Epithelial cell of prostate (primary cell): ENCODE measurements at regions not wholly inside any gene's neighbourhood (a gene's known extent, or its start where the extent isn't known, plus 50 kb on each side); places are given as distances from the start of the nearest gene placed in this dataset.

Experiments used
- DNase-seq: peaks from one replicate; pipeline ENCODE4 v3.0.0-alpha.2; 2011; ENCODE audit warnings: low read depth, low spot score
- H3K27ac ChIP-seq: fragments of 450-650 bp; 2 replicates; pipeline ENCODE4 v1.5.1; 2017; ENCODE audit warnings: mild to moderate bottlenecking

DNA sequence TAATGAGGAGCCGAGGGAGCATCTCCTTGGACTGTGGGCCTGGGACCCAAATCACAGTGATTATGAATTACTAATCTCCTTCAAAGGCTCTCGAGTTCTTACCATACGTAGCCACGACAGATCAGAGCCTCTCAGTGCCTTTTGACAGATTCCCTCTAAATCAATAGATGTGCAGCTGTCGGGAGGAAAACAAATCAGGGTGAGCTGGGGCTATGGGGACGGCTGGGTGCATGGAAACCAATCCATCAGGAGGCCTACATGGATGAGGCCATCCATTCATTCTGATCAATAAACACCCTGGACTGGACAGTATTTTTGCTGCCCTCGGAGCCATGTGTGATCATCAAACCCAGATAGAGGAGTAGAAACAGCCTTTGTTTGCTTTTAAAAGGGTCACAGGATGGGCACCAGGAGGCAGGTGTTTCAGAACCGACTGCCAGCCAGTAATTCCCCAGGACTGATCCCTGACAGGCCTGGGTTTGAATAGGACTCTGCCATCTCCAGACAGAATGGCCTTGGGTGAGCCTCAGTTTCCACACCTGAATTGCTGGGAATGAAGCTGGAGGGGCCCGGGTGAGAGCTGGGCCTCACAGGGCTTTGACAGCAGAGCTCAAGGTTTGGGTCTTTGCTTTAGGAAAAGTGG lies 532.8 kb downstream of the MATN1 start:
- DNase-seq, result no peak

DNA sequence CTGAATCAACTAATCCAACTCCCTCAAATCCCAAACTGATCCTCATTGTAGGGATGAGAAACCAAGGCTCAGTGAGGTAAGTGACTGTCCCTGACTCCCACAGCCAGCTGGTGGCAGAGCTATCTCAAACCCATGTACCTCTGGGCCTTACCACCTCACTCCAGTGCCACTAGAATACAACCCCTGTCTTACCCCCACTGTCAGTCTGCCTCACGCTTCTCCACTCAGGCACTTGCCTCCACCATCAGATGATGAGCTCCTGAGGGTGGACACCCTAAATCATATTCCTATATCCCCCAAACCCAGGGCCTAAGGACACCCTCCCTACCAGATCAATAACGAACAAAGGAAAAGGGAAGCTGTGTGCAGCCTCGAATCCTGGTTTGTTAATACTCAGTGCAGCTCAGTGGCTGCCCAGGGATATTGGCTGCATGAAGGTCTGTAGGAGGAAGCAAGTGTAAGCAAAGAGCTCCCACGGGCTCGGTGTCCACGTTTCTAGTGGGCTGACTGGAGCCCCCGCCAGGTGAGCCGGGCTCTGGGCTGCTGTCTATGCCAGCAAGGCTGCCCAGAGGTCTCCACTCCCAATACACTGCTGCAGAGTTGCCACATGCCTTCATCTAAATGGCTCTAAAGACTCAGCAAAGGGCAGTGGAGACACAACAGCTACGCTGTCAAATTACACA lies 533.4 kb downstream of the MATN1 start:
- no peak overlapping the region for H3K27ac ChIP-seq
- DNase-seq, result no peak

More for the DNA sequence above, 532.8 kb downstream of the MATN1 start:
- H3K27ac ChIP-seq, result no peak overlapping the region

GRCh38 chr1:30188999-30189398 lies 534.4 kb downstream of the MATN1 start:
- DNase-seq, result no peak
- no peak overlapping the region for H3K27ac ChIP-seq

DNA sequence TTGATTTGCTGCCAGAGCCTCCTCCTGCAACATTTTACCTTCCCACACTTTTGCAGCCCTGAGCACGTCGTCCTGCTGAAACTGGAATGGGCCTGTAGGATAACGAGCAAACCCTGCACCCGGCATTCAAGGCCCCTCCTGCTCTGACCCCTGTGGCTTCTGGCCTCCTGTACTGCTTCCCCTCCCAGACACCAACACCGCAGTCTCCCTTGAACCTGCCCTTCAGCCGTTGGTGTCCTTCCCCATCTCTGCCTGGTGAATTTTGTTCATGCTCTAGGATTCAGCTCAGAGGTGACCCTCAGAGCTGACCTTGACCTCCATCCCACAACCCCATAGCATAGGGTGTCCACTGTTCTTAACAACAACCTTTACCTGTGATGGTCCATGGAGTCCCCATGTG lies 535.1 kb downstream of the MATN1 start:
- no peak overlapping the region for H3K27ac ChIP-seq
- DNase-seq, result no peak

GRCh38 chr1:30187413-30188023 lies 535.9 kb downstream of the MATN1 start:
- DNase-seq, result no peak
- H3K27ac ChIP-seq, result no peak overlapping the region

- no peak overlapping the region for H3K27ac ChIP-seq
- DNase-seq, result no peak
These were observed 536.8 kb downstream of the MATN1 start for GRCh38 chr1:30186586-30186985.

GRCh38 chr1:30185809-30186208 lies 537.6 kb downstream of the MATN1 start:
- no peak for DNase-seq

GRCh38 chr1:30185313-30185712 lies 538.1 kb downstream of the MATN1 start:
- no peak for DNase-seq
- H3K27ac ChIP-seq, result no peak overlapping the region

More at GRCh38 chr1:30185809-30186208, 537.6 kb downstream of the MATN1 start:
- H3K27ac ChIP-seq, result no peak overlapping the region

DNA sequence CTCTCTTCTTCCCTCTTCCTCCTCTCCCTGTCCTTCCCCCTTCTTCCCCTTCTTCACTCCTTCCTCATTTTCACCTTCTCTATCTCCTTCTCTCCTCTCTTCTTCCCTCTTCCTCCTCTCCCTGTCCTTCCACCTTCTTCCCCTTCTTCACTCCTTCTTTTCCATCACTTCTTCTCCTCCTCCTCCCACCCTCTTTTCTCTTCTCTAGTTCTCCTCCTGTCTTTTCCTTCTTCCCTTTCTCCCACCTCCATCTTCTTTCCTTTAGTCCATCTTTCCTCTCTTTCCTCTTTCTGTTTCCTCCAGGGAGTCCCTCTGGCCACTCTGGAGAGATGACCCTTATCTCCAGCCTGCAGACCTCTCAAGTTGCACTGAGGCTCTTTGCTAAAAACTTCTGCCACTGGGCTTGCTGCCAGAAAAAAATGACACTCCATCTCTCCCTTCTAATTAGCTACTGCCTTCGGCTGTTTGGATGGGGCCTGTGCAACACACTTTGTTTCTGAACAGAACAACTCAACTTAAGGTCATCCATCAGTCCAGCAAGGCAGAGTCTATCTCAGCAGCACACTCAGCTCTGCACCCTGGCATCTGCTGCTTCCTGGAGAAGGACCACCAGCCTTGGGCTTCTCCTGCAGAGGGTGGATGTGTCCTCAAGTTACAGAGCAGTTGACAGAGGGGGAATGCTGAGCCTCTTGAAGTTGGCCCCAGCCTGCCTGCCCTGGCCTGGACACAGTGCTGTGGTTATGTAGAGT lies 538.8 kb downstream of the MATN1 start:
- DNase-seq, result no peak
- H3K27ac ChIP-seq, result no peak overlapping the region

DNA sequence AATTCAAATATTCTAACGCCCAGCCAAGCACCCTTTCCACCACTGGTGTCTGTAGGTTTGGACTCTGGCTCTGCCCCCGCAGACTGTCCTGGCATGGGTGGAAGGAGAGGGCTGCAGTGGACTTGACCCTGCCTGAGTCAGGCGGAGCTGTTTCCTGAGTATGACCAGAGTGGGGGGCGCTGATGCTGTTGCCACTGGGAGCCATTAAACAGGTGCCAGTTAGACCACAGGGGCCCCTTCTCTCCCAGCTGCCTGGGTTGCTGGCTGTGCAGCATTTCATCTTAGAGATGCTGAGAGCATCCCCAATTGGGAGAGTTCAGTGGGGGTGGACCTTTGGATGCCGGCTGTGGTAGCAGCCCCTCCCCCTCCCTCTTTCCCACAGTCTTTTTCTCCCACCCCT lies 539.5 kb downstream of the MATN1 start:
- H3K27ac ChIP-seq, result no peak overlapping the region
- no peak for DNase-seq

DNA sequence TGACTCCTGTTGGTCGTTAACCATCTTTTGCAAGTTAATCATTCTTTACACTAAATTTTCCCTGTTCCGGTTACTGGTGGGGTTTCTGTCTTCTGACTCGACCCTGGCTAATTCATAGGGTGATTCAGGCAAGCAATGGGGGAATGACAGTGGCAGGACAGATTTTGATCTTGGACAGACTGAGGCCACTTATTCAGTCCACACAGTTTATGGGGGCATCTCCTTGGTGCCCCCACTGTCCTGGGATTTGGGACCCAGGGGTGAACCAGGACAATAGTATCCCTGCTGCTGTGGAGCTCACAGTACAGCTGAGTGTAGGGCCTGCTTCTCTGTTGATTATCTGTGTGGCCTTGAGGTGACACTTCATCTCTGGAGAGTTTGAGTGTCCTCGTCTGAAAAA lies 540.4 kb downstream of the MATN1 start:
- H3K27ac ChIP-seq, result no peak overlapping the region
- DNase-seq, result no peak

- no peak for DNase-seq
- H3K27ac ChIP-seq, result no peak overlapping the region
These were observed 543.3 kb downstream of the MATN1 start for GRCh38 chr1:30179942-30180543.

DNA sequence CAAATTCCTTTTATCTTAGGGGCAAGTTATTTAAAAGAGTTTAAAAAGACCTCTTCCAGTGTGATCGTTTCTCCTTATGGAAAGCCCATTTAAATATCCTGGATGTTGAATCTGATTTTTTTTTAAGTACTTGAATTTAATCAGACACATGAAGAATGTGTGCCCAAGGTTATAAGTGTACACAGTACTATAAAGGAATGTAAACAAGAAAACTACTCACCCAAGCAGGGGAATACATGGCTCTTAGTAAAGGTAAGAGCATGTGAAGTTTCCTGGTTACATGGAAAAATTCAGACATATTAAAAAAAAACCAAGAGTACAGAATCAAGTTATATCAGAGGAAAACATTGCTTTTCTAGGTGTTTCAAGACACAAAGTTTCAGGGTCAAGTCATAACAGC lies 546.9 kb downstream of the MATN1 start:
- DNase-seq, result no peak
- no peak overlapping the region for H3K27ac ChIP-seq

DNA sequence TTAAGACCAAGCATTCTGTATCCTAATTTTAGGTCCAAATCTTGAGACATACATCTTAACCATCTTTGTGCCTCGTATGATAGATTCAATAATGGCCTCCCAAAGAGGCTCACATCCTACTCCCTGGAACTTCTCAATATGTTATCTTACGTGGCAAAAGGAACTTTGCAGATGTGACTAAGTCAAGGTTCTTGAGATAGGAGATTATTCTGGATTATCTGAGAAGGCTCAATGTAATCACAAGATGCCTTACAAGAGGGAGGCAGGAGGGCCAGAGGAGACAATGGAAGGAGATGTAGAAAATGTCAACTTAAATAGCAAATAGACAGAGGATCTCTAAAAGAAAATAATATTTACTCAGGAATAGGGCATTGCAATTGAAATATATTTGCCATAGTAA lies 548.9 kb downstream of the MATN1 start:
- H3K27ac ChIP-seq, result no peak overlapping the region
- no peak for DNase-seq

DNA sequence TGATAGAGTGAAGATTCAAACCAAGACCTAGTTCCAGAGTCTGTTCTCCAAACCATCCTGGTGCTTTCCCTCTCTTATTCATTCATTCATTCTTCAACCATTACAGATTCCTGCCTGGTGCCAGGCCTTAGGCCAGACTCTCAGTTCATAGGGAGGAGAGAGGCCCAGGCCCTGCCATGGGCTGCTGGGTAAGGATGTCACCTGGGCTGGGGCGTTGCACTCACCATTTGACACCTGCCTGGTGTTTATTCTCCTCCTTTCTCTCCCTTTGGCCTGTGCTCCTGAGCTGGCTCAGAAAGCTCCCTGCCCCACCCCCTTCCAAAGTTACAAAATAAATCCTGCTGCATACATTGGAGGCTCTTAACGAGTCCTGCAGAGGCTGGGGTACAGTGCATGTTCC lies 549.8 kb downstream of the MATN1 start:
- H3K27ac ChIP-seq, result no peak overlapping the region
- no peak for DNase-seq

DNA sequence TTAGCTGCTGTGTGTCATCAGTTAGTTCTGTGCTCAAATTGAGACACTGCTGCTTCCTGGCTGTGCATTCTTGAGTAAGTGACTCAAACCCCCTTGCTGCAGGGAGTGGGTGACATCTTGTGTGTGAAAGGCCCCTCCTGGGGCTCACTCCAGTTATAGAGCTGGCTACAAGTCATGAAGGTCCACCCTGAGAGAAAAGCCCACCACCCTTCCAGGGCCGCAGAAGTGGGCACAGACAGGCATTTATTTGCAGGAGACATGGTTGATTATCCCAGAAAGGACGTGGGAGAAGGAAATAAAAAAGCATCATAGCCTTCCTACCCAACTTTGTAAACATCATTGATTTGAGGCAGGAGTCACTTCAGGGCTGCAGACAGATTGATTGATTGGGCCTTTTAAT lies 550.6 kb downstream of the MATN1 start:
- no peak overlapping the region for H3K27ac ChIP-seq
- no peak for DNase-seq

DNA sequence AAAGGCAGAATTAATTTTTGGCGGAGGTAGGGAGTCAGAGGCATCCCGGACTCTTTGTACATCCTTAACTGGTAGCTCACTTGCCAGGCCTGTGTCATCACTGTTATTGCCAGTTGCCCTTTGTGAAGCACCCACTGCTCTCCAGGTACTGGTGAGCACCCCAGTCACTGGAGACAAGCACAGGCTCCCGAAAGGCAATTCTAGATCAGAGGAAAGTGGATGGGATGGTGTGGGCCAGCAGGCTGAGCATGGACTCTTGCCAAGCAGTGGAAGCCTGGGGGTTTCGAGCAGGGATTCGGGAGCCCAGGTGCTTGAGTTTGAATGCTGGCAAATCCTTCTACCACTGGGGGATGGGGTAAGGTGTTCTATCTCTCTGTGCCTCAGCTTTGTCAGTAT lies 551.1 kb downstream of the MATN1 start:
- DNase-seq, result no peak
- no peak overlapping the region for H3K27ac ChIP-seq

DNA sequence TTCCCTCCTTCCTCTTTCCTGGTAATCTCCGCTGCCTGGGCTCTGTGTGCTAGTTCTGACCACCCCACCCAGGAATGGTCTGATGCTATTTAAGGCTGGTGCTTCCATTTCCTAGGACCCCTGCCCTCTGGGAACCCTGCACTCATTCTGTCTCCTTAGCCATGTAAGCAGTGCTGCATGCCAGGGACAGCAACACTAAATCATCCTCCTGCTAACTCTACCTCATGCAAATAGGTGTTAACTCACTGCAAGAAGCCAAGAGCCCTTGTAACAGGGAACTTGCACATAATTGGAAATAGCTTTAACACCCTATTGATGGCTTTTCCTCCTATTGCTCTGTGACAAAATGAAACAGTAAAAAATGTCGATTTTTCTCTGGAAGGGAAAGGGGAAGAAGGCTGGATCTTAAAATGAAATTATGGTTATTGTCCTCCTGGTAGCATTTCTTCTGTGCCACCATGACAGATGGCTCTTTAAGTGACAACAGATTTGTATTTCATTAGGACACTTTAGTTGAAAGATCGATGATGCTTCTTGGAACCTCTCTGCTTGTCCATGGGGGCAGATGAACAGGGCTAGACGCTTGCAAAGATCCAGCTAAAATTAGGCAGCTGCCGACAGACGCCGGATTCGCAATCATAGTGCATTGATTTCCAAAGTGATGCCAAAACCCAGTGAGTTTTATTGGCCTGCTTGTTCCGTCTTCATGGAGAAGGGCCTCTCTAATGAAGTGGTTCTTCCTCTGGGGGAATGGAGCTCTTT lies 551.7 kb downstream of the MATN1 start:
- H3K27ac ChIP-seq, result no peak overlapping the region
- DNase-seq, result no peak

GRCh38 chr1:30169269-30169668 lies 554.1 kb downstream of the MATN1 start:
- H3K27ac ChIP-seq, result no peak overlapping the region
- no peak for DNase-seq

DNA sequence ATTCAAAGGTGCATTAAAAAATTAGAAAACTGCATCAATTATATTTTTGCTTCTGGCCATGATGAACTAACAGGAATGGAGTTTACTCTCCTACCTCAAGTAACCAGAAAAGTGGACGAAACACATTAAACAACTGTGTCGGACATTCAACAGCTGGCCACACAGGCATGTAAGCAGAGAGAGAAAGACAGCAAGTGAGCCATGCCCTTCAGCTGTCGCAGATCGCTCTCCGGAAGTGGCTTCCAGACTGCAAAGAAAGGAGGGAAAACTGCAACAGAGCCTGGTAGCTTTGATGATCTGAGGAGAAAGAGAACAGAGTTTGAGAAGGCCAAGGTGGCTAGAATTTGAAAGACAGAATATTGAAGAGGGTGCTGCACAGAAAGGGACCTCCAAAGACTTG lies 557.2 kb downstream of the MATN1 start:
- no peak overlapping the region for H3K27ac ChIP-seq
- no peak for DNase-seq
